ENCODE measurements at regions not wholly inside any gene's neighbourhood (a gene's known extent, or its start where the extent isn't known, plus 50 kb on each side); places are given as distances from the start of the nearest gene placed in this dataset.

DNA sequence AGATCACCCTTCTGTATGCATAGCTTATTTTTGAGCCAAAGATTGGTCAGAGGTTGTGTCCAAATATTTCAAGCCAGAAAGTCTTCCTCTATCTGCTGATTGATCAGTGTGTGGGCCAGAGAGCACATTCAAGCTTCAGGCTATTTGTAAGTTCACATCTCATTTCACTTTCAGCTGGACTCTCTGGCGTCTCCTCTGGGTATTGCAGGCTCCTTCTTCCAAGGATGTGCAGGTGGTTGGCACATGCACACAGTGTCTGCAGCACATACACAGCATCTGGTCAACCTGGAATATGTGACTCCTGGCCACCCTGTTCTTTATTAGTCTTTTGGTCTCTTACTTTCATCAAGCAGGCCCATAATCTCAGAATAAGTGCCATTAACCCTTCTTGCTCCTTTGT lies 516.1 kb downstream of the ANXA1 start:
- Histone ChIP-seq H3K4me3 (no peak overlapping the region), H3K4me1 (no peaks in the 10 kb centered on the region), H3K36me3 (no peaks in the 10 kb centered on the region), H3K27ac (no peak overlapping the region), H3K27me3 (no peaks in the 10 kb centered on the region), H3K9me3 (no peaks in the 10 kb centered on the region)
- DNase-seq, result no peak
- intact Hi-C loops (cut with DNase I; ENCODE audit: low total_unique reads), result no loop called here
- TF ChIP-seq EP300 (IDR thresholded peaks at IDR 0.05) (no peak), POLR2A (IDR thresholded peaks at IDR 0.05) (no peak)
- 22 to 71% (median 60%) methylated on average over 1 of the region's 1 CpG for WGBS, 5 donors

DNA sequence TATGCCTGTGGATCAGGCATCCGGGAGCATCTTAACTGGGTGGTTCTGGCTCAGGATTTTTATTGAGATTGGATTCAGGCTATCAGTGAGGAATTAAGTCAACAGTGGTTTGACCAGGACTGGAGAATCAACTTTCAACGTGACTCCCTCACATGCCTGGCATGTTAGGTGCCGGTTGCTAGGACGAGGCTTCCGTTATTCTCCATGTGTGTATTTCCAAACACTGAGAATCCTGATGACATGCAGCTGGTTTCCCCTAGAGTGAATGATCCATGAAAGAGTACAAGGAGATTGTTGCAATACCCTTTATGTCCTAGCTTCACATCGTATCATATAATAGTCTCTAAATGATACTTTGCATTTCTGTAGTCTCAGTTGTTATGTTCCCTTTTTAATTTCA lies 529.2 kb downstream of the ANXA1 start:
- Histone ChIP-seq H3K36me3 (no peaks in the 10 kb centered on the region), H3K4me1 (no peaks in the 10 kb centered on the region), H3K9me3 (peaks cover 0 to 12% (median 0%) of the 10 kb centered on the region in 4 donors), H3K27ac (no peak overlapping the region), H3K27me3 (no peaks in the 10 kb centered on the region), H3K4me3 (no peak overlapping the region)
- intact Hi-C loops (cut with DNase I; ENCODE audit: low total_unique reads), result no loop called here
- WGBS, 5 donors, result 33 to 61% (median 58%) methylated on average over 6 of the region's 6 CpGs
- TF ChIP-seq POLR2AphosphoS5 (IDR thresholded peaks at IDR 0.05) (no peak), EP300 (IDR thresholded peaks at IDR 0.05) (no peak), POLR2A (IDR thresholded peaks at IDR 0.05) (no peak)
- TF ChIP-seq, protein P1, sequence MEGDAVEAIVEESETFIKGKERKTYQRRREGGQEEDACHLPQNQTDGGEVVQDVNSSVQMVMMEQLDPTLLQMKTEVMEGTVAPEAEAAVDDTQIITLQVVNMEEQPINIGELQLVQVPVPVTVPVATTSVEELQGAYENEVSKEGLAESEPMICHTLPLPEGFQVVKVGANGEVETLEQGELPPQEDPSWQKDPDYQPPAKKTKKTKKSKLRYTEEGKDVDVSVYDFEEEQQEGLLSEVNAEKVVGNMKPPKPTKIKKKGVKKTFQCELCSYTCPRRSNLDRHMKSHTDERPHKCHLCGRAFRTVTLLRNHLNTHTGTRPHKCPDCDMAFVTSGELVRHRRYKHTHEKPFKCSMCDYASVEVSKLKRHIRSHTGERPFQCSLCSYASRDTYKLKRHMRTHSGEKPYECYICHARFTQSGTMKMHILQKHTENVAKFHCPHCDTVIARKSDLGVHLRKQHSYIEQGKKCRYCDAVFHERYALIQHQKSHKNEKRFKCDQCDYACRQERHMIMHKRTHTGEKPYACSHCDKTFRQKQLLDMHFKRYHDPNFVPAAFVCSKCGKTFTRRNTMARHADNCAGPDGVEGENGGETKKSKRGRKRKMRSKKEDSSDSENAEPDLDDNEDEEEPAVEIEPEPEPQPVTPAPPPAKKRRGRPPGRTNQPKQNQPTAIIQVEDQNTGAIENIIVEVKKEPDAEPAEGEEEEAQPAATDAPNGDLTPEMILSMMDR (IDR thresholded peaks at IDR 0.05), result no peak
- DNase-seq, result no peak

DNA sequence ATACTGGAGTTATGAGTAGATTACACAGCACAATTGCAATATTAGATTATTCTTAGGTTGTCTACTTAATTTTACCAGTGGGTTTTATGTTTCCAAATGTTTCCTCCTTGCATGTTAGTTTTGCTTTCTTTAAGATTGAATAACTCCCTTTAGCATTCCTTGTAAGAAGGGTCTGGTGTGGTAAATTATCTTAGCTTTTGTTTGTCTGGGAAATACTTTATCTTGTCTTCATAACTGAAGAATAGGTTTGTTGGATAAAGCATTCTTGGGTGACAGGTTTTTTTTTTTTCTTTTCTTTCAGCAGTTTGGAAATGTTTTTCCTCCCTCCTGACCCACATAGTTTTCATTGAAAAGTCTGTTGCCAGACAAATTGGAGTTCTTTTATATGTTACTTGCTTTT lies 531.1 kb downstream of the ANXA1 start:
- Histone ChIP-seq H3K27me3 (no peaks in the 10 kb centered on the region), H3K4me3 (no peak overlapping the region), H3K4me1 (no peaks in the 10 kb centered on the region), H3K9me3 (peaks cover 0 to 12% (median 0%) of the 10 kb centered on the region in 4 donors), H3K36me3 (no peaks in the 10 kb centered on the region), H3K27ac (no peak overlapping the region)
- TF ChIP-seq POLR2AphosphoS5 (IDR thresholded peaks at IDR 0.05) (no peak), POLR2A (IDR thresholded peaks at IDR 0.05) (no peak), EP300 (IDR thresholded peaks at IDR 0.05) (no peak)
- TF ChIP-seq, protein P1 (IDR thresholded peaks at IDR 0.05), result no peak
- no peak for DNase-seq
- intact Hi-C loops (cut with DNase I; ENCODE audit: low total_unique reads), result no loop called here

DNA sequence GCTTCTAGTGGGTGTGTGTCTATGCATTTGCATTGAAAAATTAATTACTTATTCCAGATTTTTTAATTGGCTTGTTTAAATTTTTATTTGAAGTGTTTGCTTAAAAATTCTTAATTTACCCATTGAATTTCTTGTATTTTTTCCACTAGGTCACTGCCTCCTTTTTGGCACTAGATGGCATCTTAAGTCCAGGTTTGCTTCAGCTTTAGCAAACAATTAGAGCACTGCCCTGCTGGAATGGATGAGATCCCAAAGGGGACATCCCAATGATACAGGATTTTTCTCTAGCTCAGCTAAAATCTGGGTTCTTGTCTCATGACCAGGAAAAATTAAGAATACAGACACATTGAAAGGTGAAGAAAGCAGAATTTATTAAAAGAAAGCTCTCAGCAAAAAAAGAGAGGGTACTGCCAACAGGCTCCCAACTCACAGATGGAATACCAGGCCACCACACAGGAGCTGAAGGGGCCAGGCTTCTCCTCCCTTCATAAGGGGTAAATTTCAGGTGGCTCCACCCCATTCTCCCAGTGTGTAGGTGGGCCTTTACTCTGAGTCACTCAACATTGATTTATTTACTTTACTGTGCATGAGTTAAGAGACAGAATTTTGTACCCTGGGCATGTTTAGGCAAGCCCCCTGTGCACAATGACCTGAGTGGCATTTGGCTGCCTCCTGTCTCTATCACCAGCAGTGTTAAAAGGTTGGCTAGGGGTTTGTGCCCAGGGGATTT lies 532.4 kb downstream of the ANXA1 start:
- TF ChIP-seq, protein P1 (IDR thresholded peaks at IDR 0.05), result peak in 3 of 7 experiments; percentile 9 to 23 (median 19)
- TF ChIP-seq POLR2A (IDR thresholded peaks at IDR 0.05), result no peak
- peak in 1 of 2 donors; percentile 9 for DNase-seq
- H3K4me1 ChIP-seq, result no peaks in the 10 kb centered on the region
- intact Hi-C loops (cut with DNase I; ENCODE audit: low total_unique reads), result no loop called here
- no peak overlapping the region for H3K4me3 ChIP-seq
- H3K27ac ChIP-seq, result no peak overlapping the region
- no peaks in the 10 kb centered on the region for H3K36me3 ChIP-seq
- no peaks in the 10 kb centered on the region for H3K27me3 ChIP-seq
- peaks cover 0 to 12% (median 0%) of the 10 kb centered on the region in 4 donors for H3K9me3 ChIP-seq

DNA sequence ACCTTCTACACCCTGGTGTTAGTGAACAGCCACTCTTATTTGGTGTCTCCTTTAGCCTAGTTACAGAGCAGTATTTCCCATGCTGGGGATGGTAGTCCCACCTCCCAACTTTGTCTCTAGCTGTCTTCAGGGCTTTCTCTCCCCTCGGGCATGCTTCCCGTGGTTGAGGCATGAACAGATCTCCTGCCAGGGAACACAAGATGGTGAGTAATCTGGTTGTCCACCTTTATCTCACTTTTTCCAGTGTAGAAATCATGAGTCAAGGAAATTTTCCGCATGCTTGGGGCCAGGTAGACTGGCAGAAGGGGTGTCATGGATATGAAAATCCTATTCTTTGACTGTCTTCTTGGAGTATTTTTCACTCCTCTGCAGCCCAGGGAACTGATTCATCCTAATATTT lies 532.9 kb downstream of the ANXA1 start:
- 58 to 86% (median 75%) methylated on average over 3 of the region's 3 CpGs for WGBS, 5 donors
- Histone ChIP-seq H3K4me3 (no peak overlapping the region), H3K9me3 (peaks cover 0 to 12% (median 0%) of the 10 kb centered on the region in 4 donors), H3K27me3 (no peaks in the 10 kb centered on the region), H3K27ac (no peak overlapping the region), H3K36me3 (no peaks in the 10 kb centered on the region), H3K4me1 (no peaks in the 10 kb centered on the region)
- intact Hi-C loops (cut with DNase I; ENCODE audit: low total_unique reads), result no loop called here
- no peak for DNase-seq
- no peak for TF ChIP-seq POLR2A (IDR thresholded peaks at IDR 0.05)
- TF ChIP-seq, protein P1 (IDR thresholded peaks at IDR 0.05), result no peak

All from stomach (tissue), 8 donors.